Right atrium auricular region (tissue), 2 donors: ENCODE measurements at regions not wholly inside any gene's neighbourhood (a gene's known extent, or its start where the extent isn't known, plus 50 kb on each side); places are given as distances from the start of the nearest gene placed in this dataset.

Source experiments
- DNase-seq: peaks from one replicate; pipeline ENCODE4 v3.0.0-alpha.2; 2019; ENCODE audit warnings: low spot score
- H3K27ac ChIP-seq, 2 donors: fragments of 200-600 bp; sonication (generic); 1 replicate in 1 of 2; 2 replicates in 1 of 2; pipeline ENCODE4 v1.5.1; 2016 to 2019
- H3K27me3 ChIP-seq, 2 donors: fragments of 200-600 bp; sonication (generic); one replicate each; pipeline versions ENCODE4 v1.5.1 to v1.6.0; 2017 to 2019
- H3K36me3 ChIP-seq: fragments of 200-600 bp; sonication (generic); one replicate; pipeline ENCODE4 v1.5.1; 2016
- H3K4me1 ChIP-seq, 2 donors: fragments of 200-600 bp; sonication (generic); one replicate each; pipeline versions ENCODE4 v1.5.1 to v1.6.0; 2017 to 2019
- H3K4me3 ChIP-seq, 2 donors: fragments of 200-600 bp; sonication (generic); 1 replicate in 1 of 2; 2 replicates in 1 of 2; pipeline ENCODE4 v1.5.1; 2017 to 2019; ENCODE audit warnings: mild to moderate bottlenecking in 1 of 2, moderate library complexity in 1 of 2
- H3K9me3 ChIP-seq, 2 donors: fragments of 200-600 bp; sonication (generic); one replicate each; pipeline ENCODE4 v1.5.1; 2019
- CTCF ChIP-seq, 2 donors: fragments of 200-600 bp; sonication (generic); IDR thresholded peaks; one replicate each; pipeline ENCODE4 v1.5.1; 2019; ENCODE audit warnings: antibody characterized with exemption in 2 of 2

GRCh38 chr2:2771721-2772411 lies 440.8 kb upstream of the MYT1L start:
- H3K27me3 ChIP-seq: no peaks in the 10 kb centered on the region
- no peak overlapping the region for H3K4me3 ChIP-seq
- TF ChIP-seq CTCF (IDR thresholded peaks at IDR 0.05): no peak
- no peaks in the 10 kb centered on the region for H3K36me3 ChIP-seq
- DNase-seq: no peak
- H3K27ac ChIP-seq: no peak overlapping the region
- peaks cover 0 to 7% of the 10 kb centered on the region in 2 donors for H3K4me1 ChIP-seq
- H3K9me3 ChIP-seq: no peaks in the 10 kb centered on the region

DNA sequence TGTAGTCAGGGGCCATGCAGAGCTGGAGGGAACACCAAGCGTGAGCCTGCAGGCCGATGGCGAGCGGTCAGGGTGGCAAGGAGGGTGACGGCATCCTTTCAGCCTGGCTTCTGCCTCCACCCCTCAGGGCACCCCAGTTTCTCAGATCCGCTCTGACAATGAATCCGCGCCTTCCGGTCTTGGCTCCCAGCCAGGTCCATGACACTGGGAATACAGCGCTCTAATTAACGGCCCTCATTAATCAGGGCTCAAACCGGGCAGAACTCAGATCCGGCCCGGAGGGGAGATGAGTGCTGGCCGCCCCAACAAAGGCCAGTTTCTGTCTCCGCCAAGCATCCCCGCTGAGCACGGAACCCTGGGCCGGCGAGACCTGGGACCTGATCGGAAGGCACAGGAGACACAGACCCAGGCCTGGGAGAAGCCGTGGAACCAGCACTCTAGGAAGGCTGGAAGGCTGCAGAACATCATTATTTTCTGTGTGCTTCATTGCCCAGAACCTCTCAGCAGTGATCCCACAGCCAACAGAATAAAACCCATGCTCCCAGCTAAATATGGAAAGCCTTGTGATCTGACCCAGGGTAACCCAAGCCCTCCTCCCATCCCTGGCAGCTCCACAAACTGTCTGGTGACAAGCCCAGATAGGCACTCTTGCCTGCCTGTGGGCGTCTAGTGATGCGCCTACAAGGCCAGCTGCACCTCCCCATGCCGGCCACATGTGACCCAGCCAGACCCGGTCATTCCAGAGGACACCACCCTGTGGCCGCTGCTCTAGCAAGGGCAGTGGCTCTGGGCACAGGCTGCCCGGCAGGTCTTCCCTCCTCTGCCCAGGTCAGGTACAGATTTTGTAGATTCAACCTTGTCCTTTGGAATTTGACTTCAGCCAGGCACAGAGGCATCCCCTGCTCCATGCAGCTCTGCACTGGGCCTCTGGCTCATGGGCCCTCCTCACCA lies 438.7 kb upstream of the MYT1L start:
- Histone ChIP-seq H3K4me3 (no peak overlapping the region), H3K36me3 (no peaks in the 10 kb centered on the region), H3K27me3 (no peaks in the 10 kb centered on the region), H3K4me1 (peaks cover 0 to 7% of the 10 kb centered on the region in 2 donors), H3K9me3 (no peaks in the 10 kb centered on the region), H3K27ac (peak overlapping the region; percentile 67 to 83)
- peak in 1 of 2 donors; percentile 43 for TF ChIP-seq CTCF (IDR thresholded peaks at IDR 0.05)
- DNase-seq: peak; percentile 64

DNA sequence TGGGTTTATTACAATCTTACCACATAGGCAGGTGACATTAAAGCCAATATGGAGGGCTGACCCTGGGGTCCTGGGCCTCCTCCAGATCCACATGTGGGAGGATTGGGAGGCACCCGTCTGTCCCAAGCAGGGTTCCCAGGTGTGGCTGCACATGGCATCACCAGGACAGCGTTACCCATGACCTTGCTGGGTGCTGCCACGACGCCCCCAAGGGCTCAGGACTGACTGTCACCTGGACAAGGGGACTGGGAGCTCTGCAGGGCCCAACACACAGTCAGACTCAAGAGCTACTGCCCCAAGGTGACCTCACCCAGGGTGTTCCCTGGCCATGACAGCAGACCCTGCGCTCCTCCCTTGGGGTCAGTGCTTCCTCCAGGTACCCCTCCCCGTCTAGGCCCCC lies 437.4 kb upstream of the MYT1L start:
- Histone ChIP-seq H3K36me3 (no peaks in the 10 kb centered on the region), H3K27me3 (no peaks in the 10 kb centered on the region), H3K27ac (no peak overlapping the region), H3K4me1 (peaks cover 0 to 7% of the 10 kb centered on the region in 2 donors), H3K4me3 (no peak overlapping the region), H3K9me3 (no peaks in the 10 kb centered on the region)
- TF ChIP-seq CTCF (IDR thresholded peaks at IDR 0.05): no peak
- DNase-seq: no peak

- TF ChIP-seq CTCF (IDR thresholded peaks at IDR 0.05): no peak
- Histone ChIP-seq H3K27me3 (no peaks in the 10 kb centered on the region), H3K27ac (no peak overlapping the region), H3K4me1 (peaks cover 0 to 7% of the 10 kb centered on the region in 2 donors), H3K9me3 (no peaks in the 10 kb centered on the region), H3K4me3 (no peak overlapping the region), H3K36me3 (no peaks in the 10 kb centered on the region)
- DNase-seq: no peak
Measured at GRCh38 chr2:2767837-2768236, 436.8 kb upstream of the MYT1L start.

- Histone ChIP-seq H3K4me3 (no peak overlapping the region), H3K9me3 (peaks cover 0 to 2% of the 10 kb centered on the region in 2 donors), H3K27me3 (no peaks in the 10 kb centered on the region), H3K27ac (no peak overlapping the region), H3K36me3 (no peaks in the 10 kb centered on the region), H3K4me1 (peaks cover 0 to 7% of the 10 kb centered on the region in 2 donors)
- DNase-seq: no peak
- TF ChIP-seq CTCF (IDR thresholded peaks at IDR 0.05): no peak
Measured at GRCh38 chr2:2765839-2766495, 434.9 kb upstream of the MYT1L start.
